A673 (cell line): ENCODE measurements at regions not wholly inside any gene's neighbourhood (a gene's known extent, or its start where the extent isn't known, plus 50 kb on each side); places are given as distances from the start of the nearest gene placed in this dataset.

ENCODE experiments used
- CTCF ChIP-seq: fragments of 300-800, 200-600 bp; sonication (generic); conservative IDR thresholded peaks from 2 replicates; pipeline ENCODE4 v1.5.1; 2017; ENCODE audit warnings: low read depth, mild to moderate bottlenecking, antibody characterized with exemption, low read length, moderate library complexity, mixed read lengths
- EZH2 ChIP-seq: fragments of 200-600 bp; sonication (generic); IDR thresholded peaks from 2 replicates; pipeline ENCODE4 v1.6.1; 2017; ENCODE audit warnings: borderline replicate concordance, low read depth, mild to moderate bottlenecking, mixed read lengths, antibody characterized with exemption, low read length; ENCODE audit not compliant: poor library complexity, severe bottlenecking

GRCh38 chr5:54895816-54896341, 89.5 kb downstream of the ESM1 start:
- TF ChIP-seq CTCF: peak; percentile 78
- no peak for TF ChIP-seq EZH2
